ENCODE measurements at regions not wholly inside any gene's neighbourhood (a gene's known extent, or its start where the extent isn't known, plus 50 kb on each side); places are given as distances from the start of the nearest gene placed in this dataset.

DNA sequence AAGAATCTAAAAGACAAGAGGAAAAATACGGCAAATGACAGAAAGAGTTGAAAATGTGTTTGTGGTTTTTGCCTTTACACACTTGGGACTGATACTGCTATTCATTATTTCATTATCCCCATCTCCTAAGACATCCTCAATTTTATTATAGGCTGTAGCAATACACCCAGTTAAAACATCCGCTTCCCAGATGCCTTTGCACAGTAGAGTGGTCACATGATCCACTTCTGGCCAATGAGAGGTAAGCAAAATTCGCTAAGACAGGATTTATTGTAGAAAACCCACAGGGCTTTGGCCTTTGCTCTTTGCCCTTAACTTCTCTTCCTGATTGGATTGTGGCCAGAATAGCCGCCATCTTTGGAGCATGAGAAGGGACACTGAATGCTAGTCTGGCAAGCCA is 53.2 kb upstream of the BOC start:
- TF ChIP-seq, protein P1, sequence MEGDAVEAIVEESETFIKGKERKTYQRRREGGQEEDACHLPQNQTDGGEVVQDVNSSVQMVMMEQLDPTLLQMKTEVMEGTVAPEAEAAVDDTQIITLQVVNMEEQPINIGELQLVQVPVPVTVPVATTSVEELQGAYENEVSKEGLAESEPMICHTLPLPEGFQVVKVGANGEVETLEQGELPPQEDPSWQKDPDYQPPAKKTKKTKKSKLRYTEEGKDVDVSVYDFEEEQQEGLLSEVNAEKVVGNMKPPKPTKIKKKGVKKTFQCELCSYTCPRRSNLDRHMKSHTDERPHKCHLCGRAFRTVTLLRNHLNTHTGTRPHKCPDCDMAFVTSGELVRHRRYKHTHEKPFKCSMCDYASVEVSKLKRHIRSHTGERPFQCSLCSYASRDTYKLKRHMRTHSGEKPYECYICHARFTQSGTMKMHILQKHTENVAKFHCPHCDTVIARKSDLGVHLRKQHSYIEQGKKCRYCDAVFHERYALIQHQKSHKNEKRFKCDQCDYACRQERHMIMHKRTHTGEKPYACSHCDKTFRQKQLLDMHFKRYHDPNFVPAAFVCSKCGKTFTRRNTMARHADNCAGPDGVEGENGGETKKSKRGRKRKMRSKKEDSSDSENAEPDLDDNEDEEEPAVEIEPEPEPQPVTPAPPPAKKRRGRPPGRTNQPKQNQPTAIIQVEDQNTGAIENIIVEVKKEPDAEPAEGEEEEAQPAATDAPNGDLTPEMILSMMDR (IDR thresholded peaks at IDR 0.05; ENCODE audit: low read depth, low read length): no peak
- no peak overlapping the region for H3K4me3 ChIP-seq (ENCODE audit: low read depth, low read length)
